GM12878 (cell line): ENCODE measurements at regions not wholly inside any gene's neighbourhood (a gene's known extent, or its start where the extent isn't known, plus 50 kb on each side); places are given as distances from the start of the nearest gene placed in this dataset.

Source experiments
- ATAC-seq: fragments of 200-7000 bp; cut with Tn5 transposase; 3 replicates; pipeline ENCODE4 v1.9.1; 2020; ENCODE audit warnings: mild to moderate bottlenecking, moderate library complexity
- BruUV-seq: library from RNA; stranded (reverse); fragments of 400-500 nt; replicated peaks from 2 replicates; lab custom pipeline; 2021; lab: Mats Ljungman, UMichigan
- CTCF ChIA-PET: fragments of 300-600 bp; sonication (Branson Sonifier 250); formaldehyde crosslinking; extraction: SDS; loops from one replicate; lab custom pipeline; 2021; ENCODE audit warnings: inconsistent platforms; lab: Yijun Ruan, JAX
- POLR2A ChIA-PET: fragments of 350-600 bp; formaldehyde crosslinking; extraction: SDS; loops from one replicate; lab custom pipeline; 2021; ENCODE audit warnings: inconsistent platforms; lab: Charles Lee
- RAD21 ChIA-PET: fragments of 300-600 bp; sonication (Branson Sonifier 250); formaldehyde crosslinking; loops from one replicate; lab custom pipeline; 2023; ENCODE audit warnings: antibody characterized with exemption; ENCODE audit not compliant: unreplicated experiment; lab: Charles Lee
- SMC1A ChIA-PET: fragments of 300-600 bp; sonication (Branson Sonifier 250); formaldehyde crosslinking; loops from one replicate; lab custom pipeline; 2023; ENCODE audit not compliant: unreplicated experiment, uncharacterized antibody; lab: Charles Lee
- DNase-seq: peaks from one replicate; pipeline ENCODE4 v3.0.0-alpha.2; 2011; ENCODE audit warnings: low read depth, low spot score
- FAIRE-seq: peaks from 3 replicates; lab custom pipeline; 2011; peaks lifted over from hg19 to GRCh38; lab: Jason Lieb, UNC
- H2AFZ ChIP-seq: 2 replicates; pipeline ENCODE4 v1.6.0; 2011; ENCODE audit warnings: low read depth, low read length, control low read depth; ENCODE audit not compliant: control insufficient read depth
- H3K27ac ChIP-seq: 2 replicates; pipeline ENCODE4 v1.5.1; 2011; ENCODE audit warnings: control low read depth; ENCODE audit not compliant: control insufficient read depth, insufficient read depth
- H3K27me3 ChIP-seq, 2 experiments: replicated peaks in 1 of 2; 2 replicates each; pipeline versions ENCODE4 v1.6.0 to v1.6.1; 2011; ENCODE audit warnings: low read length in 1 of 2; ENCODE audit not compliant: control insufficient read depth in 2 of 2, insufficient read depth in 2 of 2
- H3K36me3 ChIP-seq, 2 experiments: 2 replicates each; pipeline ENCODE4 v1.5.1; 2011; ENCODE audit warnings: low read length in 1 of 2; ENCODE audit not compliant: control insufficient read depth in 2 of 2, insufficient read depth in 2 of 2
- H3K4me1 ChIP-seq: 2 replicates; pipeline ENCODE4 v1.6.1; 2011; ENCODE audit warnings: mild to moderate bottlenecking, low read length, moderate library complexity, mixed read lengths; ENCODE audit not compliant: control insufficient read depth, insufficient read depth
- H3K4me2 ChIP-seq: 2 replicates; pipeline ENCODE4 v1.6.0; 2011; ENCODE audit warnings: control low read depth; ENCODE audit not compliant: control insufficient read depth, insufficient read depth
- H3K4me3 ChIP-seq: fragments of 200-600 bp; sonication (generic); 2 replicates; pipeline ENCODE4 v1.5.1; 2016
- H3K79me2 ChIP-seq: 2 replicates; pipeline ENCODE4 v1.6.0; 2011; ENCODE audit warnings: low read length; ENCODE audit not compliant: control insufficient read depth, insufficient read depth
- H3K9ac ChIP-seq: 2 replicates; pipeline ENCODE4 v1.8.0; 2011; ENCODE audit warnings: low read length, control low read depth, mixed read lengths; ENCODE audit not compliant: control insufficient read depth, insufficient read depth
- H3K9me3 ChIP-seq: replicated peaks from 3 replicates; pipeline ENCODE4 v1.5.1; 2011; ENCODE audit warnings: mild to moderate bottlenecking, low read length; ENCODE audit not compliant: control insufficient read depth, insufficient read depth
- H4K20me1 ChIP-seq: 2 replicates; pipeline ENCODE4 v1.6.0; 2011; ENCODE audit not compliant: control insufficient read depth, insufficient read depth
- DPF2 ChIP-seq: fragments of 450-650 bp; IDR thresholded peaks from 2 replicates; pipeline ENCODE4 v1.6.1; 2017; ENCODE audit warnings: mild to moderate bottlenecking
- E2F4 ChIP-seq: IDR thresholded peaks from 2 replicates; pipeline ENCODE4 v1.6.1; 2012; ENCODE audit warnings: low read depth, low read length, improper control_type of control experiment
- EZH2 ChIP-seq: IDR thresholded peaks from 2 replicates; pipeline ENCODE4 v1.6.1; 2012; ENCODE audit warnings: low read depth, mild to moderate bottlenecking, control low read depth, inconsistent platforms, low read length, borderline replicate concordance; ENCODE audit not compliant: control insufficient read depth
- HCFC1 ChIP-seq: fragments of 150-350 bp; IDR thresholded peaks from 2 replicates; pipeline ENCODE4 v1.6.1; 2014; ENCODE audit warnings: low read length
- JUNB ChIP-seq: IDR thresholded peaks from 2 replicates; pipeline ENCODE4 v1.6.1; 2016; ENCODE audit warnings: antibody characterized with exemption, mild to moderate bottlenecking
- MYB ChIP-seq: fragments of 150-350 bp; IDR thresholded peaks from 2 replicates; pipeline ENCODE4 v1.6.1; 2014; ENCODE audit warnings: mild to moderate bottlenecking, low read depth, low read length, borderline replicate concordance
- NFYA ChIP-seq: IDR thresholded peaks from 2 replicates; pipeline ENCODE4 v1.6.1; 2011; ENCODE audit warnings: low read depth, mild to moderate bottlenecking, low read length, improper control_type of control experiment, borderline replicate concordance
- PRDM15 ChIP-seq: fragments of 450-650 bp; formaldehyde crosslinking; IDR thresholded peaks from 2 replicates; pipeline ENCODE4 v1.4.0; 2020; ENCODE audit warnings: mild to moderate bottlenecking, moderate library complexity
- RBBP5 ChIP-seq: fragments of 200-600 bp; sonication (generic); conservative IDR thresholded peaks from 2 replicates; pipeline ENCODE4 v1.6.1; 2016
- RELB ChIP-seq: fragments of 450-650 bp; IDR thresholded peaks from 2 replicates; pipeline ENCODE4 v1.6.1; 2017; ENCODE audit warnings: low read depth, mild to moderate bottlenecking, moderate library complexity
- SMAD1 ChIP-seq: fragments of 450-650 bp; IDR thresholded peaks from 2 replicates; pipeline ENCODE4 v1.6.1; 2018; ENCODE audit warnings: mild to moderate bottlenecking, low read depth; ENCODE audit not compliant: partially characterized antibody
- ZBTB40 ChIP-seq: fragments of 450-650 bp; IDR thresholded peaks from 2 replicates; pipeline ENCODE4 v1.6.1; 2016; ENCODE audit warnings: mild to moderate bottlenecking, moderate library complexity, borderline replicate concordance
- ZNF24 ChIP-seq: fragments of 450-650 bp; IDR thresholded peaks from 2 replicates; pipeline ENCODE4 v1.6.1; 2017; ENCODE audit warnings: antibody characterized with exemption, mild to moderate bottlenecking
- WGBS: methylation state at CpG from one replicate; pipeline ENCODE4 v1.1.6; 2016; ENCODE audit warnings: low lambda C conversion rate; ENCODE audit not compliant: insufficient replicate concordance, insufficient coverage; ENCODE audit errors: missing lambda C conversion rate; 5-methylcytosine and 5-hydroxymethylcytosine counted together
- in situ Hi-C: fragments of 300-500 bp; cut with MboI; formaldehyde crosslinking; loops from 9 replicates; pipeline ENCODE4 v1.14.3; 2018; ENCODE audit warnings: mixed read lengths
- intact Hi-C: fragments of 100-400 bp; cut with micrococcal nuclease; formaldehyde crosslinking; loops from one replicate; pipeline ENCODE4 v1.14.2; 2022; ENCODE audit not compliant: unreplicated experiment

- DNase-seq (no peak), ATAC-seq (no peak), FAIRE-seq (no peak)
- Histone ChIP-seq H3K4me3 (no peak overlapping the region), H3K9me3 (no peaks in the 10 kb centered on the region), H3K36me3 (no peaks in the 10 kb centered on the region), H2AFZ (no peak overlapping the region), H3K27ac (no peak overlapping the region), H3K79me2 (no peaks in the 10 kb centered on the region), H3K4me2 (no peak overlapping the region), H4K20me1 (no peaks in the 10 kb centered on the region), H3K9ac (no peak overlapping the region), H3K27me3 (no peaks in the 10 kb centered on the region), H3K4me1 (no peaks in the 10 kb centered on the region)
- ChIA-PET CTCF (interaction anchor here (0.6 to 1.0 kb wide), 3 partner anchors 14 to 272 kb away, joined by 3 read pairs; no protein-coding TSS in a partner anchor), SMC1A (no interaction called here), POLR2A (no interaction called here), RAD21 (interaction anchor here (0.6 kb wide), 1 partner anchor 272 kb away, joined by 4 read pairs; no protein-coding TSS in a partner anchor)
- no TSS peak for BruUV-seq
- intact Hi-C loops, result no loop called here
- in situ Hi-C loops, result no loop called here
- TF ChIP-seq RBBP5 (no peak), MYB (no peak), JUNB (no peak), HCFC1 (no peak), PRDM15 (CRISPR knock-in tag) (no peak), ZNF24 (no peak), RELB (no peak), NFYA (no peak), ZBTB40 (no peak), DPF2 (no peak), E2F4 (no peak), SMAD1 (no peak), EZH2 (no peak)
- WGBS, result 31% methylated on average over 12 of the region's 12 CpGs
Observed at GRCh38 chr18:76670564-76671288, 151.6 kb upstream of the ZNF236 start.
